ENCODE measurements at regions not wholly inside any gene's neighbourhood (a gene's known extent, or its start where the extent isn't known, plus 50 kb on each side); places are given as distances from the start of the nearest gene placed in this dataset.

DNA sequence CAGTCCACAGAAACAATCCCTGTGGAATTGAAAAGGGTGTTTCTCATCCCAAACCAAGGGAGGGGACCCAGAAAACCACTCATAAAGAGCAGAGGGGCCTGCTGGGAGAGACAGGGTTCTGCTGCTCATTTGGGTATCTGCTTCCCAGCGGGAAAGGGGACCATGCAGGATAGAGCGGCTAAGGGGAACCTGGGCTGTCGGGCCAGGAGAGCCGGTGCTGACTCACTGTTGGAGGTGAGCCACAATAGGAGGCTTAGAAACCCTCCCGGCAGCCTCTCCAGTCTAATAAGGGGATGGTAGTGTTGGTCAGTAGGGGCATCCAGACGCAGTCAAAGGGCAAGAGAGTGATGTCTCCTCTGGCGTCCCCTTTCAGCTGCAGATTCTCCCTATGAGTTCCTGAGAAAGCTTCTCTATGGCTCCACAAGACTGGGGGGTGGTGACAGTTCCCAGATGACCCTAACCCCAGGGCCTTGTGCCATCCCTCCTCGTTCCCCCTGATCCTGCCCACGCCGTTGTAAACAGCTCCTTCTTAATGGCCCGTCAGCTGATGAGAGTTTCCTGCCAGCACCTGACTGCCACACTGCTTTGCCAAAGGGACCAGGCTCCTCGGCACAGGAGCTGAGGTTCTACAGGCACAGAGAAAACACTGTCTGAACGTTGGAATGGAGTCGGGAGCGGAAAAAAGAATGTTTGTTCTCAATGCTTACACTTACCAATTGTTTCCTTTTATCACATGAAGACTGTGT is 646.1 kb upstream of the DEFB115 start:
- TF ChIP-seq, protein P1, sequence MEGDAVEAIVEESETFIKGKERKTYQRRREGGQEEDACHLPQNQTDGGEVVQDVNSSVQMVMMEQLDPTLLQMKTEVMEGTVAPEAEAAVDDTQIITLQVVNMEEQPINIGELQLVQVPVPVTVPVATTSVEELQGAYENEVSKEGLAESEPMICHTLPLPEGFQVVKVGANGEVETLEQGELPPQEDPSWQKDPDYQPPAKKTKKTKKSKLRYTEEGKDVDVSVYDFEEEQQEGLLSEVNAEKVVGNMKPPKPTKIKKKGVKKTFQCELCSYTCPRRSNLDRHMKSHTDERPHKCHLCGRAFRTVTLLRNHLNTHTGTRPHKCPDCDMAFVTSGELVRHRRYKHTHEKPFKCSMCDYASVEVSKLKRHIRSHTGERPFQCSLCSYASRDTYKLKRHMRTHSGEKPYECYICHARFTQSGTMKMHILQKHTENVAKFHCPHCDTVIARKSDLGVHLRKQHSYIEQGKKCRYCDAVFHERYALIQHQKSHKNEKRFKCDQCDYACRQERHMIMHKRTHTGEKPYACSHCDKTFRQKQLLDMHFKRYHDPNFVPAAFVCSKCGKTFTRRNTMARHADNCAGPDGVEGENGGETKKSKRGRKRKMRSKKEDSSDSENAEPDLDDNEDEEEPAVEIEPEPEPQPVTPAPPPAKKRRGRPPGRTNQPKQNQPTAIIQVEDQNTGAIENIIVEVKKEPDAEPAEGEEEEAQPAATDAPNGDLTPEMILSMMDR (IDR thresholded peaks at IDR 0.05): no peak

DNA sequence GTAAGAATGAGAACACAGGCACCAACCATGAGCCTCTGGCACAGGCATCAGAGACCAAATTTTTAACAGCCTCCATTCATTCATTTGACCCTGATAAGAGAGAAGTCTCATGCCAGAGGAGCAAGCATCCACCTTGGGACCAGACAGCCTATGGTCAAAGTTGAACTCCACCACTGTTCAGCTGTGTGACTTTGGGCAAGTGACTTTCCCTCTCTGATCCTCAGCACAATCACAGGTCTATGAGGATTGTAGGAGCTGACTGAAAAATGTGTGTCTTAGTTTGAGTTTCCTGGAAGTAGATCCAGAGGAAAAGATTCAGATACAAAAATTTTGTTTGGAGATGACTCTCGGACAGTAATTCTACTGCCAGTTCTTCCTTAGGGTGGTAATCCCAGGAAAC is 645.1 kb upstream of the DEFB115 start:
- TF ChIP-seq, protein P1 (IDR thresholded peaks at IDR 0.05): no peak

DNA sequence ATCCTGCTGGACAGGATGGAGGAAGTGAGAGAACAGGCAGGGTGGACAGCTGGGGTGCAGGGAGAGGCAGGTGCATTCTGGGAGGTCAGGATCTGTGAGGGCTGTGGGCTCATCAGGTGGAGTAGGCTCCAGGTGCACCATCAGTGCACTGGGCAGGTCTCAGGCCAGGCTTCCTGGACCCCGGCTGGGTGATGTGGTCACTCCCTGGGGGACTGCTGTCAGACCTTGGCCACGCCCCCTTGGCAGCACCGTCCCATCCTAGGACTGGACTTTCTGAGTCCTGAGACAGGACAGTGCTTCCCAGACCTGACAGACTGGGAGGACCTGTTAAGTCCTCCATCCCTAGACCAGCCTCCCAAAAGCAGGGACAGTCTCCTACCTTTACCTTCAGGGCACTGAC is 626.7 kb upstream of the DEFB115 start:
- TF ChIP-seq, protein P1 (IDR thresholded peaks at IDR 0.05): no peak

All from LNCAP (cell line).